Hippocampal formation (tissue), 2 donors: ENCODE measurements at regions not wholly inside any gene's neighbourhood (a gene's known extent, or its start where the extent isn't known, plus 50 kb on each side); places are given as distances from the start of the nearest gene placed in this dataset.

Source experiments
- DNase-seq, 2 donors: peaks; one replicate each; lab custom pipeline; 2025; lab: John Stamatoyannopoulos, UW

- no peak for DNase-seq
Observed at GRCh38 chr15:79230766-79231165, 51.8 kb upstream of the ANKRD34C start.

- DNase-seq: no peak
Observed at GRCh38 chr15:79222808-79223207, 59.7 kb upstream of the ANKRD34C start.

DNA sequence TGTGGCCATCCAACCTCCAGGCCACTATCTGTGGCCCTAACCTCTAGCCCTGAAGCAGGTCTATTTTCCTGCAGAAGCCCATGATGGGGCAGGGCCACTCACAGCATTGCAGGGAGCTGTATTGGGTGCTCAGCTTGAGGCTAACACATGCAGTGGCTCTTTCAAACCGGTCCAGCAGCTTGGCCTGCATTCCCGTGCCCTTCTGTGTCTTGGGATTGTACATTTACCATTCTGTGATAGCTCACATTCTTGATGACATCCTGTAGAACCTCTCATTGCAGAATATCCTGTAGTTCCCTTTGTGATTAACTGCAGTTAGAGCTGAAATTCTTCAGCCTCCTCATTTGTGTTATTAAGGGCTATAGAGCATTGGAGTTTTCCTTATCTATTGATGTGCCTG, 60.8 kb upstream of the ANKRD34C start:
- DNase-seq: no peak

DNA sequence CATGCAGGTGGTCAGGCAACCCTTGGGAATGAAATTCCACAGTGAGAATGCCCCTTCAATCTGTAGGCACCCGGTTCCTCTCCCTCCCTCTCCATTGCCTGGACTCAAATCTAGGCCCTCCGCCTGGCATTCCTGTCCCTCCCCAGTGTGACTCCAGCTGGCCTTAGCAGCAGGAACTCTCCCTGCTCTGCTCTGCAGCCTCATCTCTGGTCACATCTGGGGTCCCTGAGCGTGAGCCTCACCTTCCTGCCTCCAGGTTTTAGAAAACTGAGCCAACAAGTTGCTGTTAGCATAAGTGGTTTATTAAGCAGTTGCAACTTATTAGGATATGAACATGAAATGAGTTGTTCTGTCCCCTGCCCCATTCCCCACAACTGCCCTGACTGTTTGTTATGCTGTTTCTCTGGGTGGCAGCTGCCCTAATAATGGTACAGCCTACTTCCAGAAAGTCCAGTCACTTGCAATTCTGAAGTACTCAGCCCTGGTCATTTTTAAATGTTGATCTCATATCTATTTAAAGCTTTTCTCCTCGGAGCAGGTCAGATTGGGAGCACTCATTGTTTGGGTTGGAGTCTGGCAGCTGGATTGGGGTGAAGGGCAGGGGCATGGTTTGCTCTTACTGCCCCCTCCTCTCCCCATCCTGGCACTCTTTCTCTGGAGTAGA, 63.0 kb upstream of the ANKRD34C start:
- DNase-seq: no peak

- no peak for DNase-seq
Observed at GRCh38 chr15:79218588-79219200, 63.8 kb upstream of the ANKRD34C start.

DNA sequence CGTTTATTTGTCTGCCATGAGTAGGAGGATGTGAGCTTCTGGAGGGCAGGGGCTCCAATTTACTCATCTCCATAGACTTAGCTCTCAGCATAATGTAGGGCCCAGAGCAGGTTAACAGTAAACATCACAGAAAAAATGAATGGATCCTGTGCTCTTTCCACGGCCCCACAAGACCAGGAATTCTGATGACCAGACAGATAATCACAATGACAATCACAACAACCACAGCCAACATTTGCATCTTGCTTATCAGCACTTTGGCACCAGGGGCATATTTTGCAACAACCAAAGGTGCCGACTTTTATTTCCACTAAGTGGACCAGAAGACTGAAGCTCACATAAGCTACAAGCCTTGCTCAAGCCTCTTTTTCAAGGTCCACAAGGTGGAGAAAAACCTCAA, 68.9 kb upstream of the ANKRD34C start:
- no peak for DNase-seq

- DNase-seq: no peak
Observed at GRCh38 chr15:79212589-79213157, 69.8 kb upstream of the ANKRD34C start.

GRCh38 chr15:79211481-79211880, 71.0 kb upstream of the ANKRD34C start:
- DNase-seq: no peak

DNA sequence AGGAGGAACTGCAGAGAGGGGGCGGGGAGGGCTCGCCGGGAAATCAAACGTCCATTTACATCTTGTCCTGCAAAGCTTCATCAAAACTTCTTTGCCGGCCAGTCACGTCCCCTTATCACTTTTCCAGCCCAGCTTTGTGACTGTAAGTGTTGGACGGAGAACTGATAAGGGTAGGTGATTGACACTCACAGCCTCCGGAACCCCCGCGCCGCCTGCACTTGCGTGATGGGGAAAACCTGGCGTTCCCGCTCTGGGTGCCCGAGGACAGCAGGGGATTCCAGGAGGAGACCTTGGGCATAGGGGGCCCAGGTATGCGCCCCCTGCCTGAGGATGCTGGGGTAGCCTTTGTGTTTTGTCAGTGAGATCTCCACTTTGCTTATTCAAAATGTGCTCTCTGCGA, 72.8 kb upstream of the ANKRD34C start:
- no peak for DNase-seq

GRCh38 chr15:79209116-79209515, 73.4 kb upstream of the ANKRD34C start:
- no peak for DNase-seq

DNA sequence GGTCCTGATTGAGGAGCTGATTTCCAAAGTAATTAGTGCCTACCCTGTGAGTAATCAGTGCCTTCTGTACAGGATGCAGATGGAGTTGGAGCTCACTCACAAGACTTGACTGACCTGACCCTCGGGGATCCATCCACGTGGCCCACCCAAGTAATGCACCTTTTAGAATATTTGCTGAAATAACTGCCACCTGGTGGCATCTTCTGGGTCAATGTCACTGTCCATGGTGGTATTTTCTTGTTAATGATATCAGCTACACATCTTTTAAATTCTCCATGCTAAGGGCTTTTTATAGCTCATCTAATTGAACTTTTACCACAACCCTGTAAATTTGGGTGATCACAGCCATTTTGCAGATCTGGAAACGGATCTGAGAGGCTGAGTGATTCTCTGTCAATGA, 74.3 kb upstream of the ANKRD34C start:
- no peak for DNase-seq

DNA sequence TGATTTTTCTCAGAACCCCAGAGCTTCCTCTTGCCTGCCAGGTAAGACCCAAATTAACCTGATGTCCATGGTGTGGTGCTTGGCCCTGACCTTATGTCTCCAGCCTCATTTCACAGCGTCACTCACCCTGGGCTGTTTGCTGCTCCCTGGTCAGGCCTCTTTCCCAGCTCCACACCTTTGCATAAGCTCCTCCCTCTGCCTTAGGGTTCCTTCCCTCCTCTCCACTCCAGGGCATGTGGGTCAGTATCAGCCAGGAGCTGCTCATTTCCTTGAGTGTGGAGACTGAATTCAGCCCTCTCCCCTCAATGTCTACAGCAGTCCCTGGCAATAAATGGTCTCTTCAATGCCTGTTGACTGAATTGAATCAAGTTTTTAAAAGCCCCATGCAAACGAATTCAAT, 75.6 kb upstream of the ANKRD34C start:
- DNase-seq: no peak

GRCh38 chr15:79204886-79205675, 77.4 kb upstream of the ANKRD34C start:
- no peak for DNase-seq

GRCh38 chr15:79198461-79198860, 84.1 kb upstream of the ANKRD34C start:
- DNase-seq: no peak

DNA sequence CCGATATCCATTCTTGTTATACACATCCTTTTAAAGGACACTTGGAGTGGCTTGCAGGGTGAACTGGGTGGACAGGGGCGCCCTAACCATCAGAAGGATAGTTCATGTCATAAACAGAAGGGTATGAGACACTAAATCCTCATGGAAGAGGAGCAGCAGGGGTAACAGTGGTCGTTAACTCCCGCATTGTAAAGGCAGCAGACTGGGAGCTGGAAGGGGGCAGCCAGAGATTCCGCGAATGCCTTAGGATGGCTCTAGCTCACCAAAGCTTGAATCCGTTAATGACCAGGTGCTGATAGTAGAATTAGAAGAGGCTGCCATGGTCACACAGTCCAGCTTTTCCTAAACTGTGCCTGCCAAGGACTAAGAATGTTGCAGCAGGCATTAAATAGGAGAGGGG, 85.2 kb upstream of the ANKRD34C start:
- no peak for DNase-seq

DNA sequence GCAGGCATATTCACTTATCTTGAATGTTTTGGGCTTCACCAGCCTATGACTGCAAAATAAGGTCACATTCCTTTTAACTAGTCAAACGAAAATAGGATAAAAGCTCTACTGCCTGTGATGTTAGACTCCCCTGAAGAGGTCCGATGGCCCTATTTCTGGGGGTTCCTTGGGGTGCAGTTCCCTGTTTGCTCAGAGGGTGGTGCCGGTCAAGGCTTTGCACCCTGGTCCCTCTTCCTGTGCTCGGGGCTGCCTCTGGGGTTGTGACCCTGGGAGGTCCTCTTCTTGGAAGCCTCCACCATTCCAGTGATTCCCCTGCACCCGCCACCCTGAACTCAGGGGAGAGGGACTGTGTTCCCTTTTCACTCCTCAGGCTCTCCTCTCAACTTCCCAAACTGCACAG, 86.7 kb upstream of the ANKRD34C start:
- DNase-seq: no peak

GRCh38 chr15:79195239-79195638, 87.3 kb upstream of the ANKRD34C start:
- no peak for DNase-seq

GRCh38 chr15:79194386-79194785, 88.1 kb upstream of the ANKRD34C start:
- DNase-seq: no peak

DNA sequence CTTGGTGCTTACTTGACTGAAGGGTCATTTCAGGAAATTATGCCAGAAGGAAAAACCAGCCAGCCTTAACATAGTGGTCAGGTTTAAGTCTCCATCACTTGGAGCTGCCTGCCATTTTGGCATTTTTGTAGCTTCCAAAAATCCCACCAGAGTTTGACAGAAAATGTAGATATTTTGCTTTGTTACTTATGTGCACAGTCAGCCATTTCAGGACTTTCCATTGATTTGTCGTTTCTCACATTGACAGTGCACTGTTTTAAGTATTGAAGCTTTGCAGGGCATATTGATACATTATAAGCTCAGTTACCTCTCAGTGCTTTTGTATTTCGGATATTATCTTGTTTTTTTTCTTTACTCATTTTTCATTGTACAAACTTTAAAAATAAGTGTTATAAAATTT, 89.0 kb upstream of the ANKRD34C start:
- no peak for DNase-seq

DNA sequence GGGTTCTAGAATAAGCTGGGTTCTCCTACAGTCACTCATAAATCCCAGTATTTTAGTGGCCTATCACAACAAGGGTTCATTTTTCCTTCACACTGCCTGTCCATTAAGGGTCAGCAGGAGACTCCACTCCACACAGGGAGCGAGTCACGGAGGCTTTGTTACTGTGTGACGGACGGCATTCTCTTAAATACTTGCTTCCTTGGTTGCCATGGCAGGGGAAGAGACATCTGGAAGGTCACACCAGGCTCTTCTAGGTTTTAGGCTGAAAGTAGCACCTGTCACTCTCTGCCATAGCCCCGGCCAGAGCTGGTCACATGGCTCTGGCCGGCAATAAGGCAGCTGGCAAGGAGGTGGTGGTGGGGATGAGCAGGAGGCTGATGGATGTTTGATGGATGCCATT, 89.4 kb upstream of the ANKRD34C start:
- no peak for DNase-seq

DNA sequence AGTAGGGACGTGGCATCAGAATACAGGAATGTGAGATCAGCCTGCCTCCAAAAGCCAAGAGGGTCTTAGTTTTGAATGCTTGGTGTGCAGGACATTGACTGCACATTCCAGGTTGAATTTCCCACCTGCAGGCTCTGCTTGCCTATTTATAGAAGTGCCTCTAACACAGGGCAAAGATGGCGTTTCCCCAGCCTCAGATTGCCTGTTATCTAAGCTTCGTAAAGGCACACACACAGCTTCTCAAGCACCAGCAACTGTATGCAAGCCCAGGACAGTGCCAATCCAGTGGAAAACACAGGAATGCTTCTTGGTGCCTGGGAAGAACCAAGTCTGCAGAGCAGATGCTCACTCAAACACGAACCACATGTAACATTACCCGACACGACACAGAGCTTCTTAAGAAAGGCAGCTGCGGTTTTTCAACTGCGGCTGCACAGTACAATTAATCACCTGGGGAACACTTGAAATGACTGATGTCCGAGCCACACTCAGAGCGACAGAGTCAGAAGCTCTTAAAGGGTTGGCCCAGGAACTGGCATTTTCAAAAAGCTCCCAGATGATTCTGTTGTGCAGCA, 90.0 kb upstream of the ANKRD34C start:
- DNase-seq: no peak

GRCh38 chr15:79190093-79190492, 92.4 kb upstream of the ANKRD34C start:
- no peak for DNase-seq

DNA sequence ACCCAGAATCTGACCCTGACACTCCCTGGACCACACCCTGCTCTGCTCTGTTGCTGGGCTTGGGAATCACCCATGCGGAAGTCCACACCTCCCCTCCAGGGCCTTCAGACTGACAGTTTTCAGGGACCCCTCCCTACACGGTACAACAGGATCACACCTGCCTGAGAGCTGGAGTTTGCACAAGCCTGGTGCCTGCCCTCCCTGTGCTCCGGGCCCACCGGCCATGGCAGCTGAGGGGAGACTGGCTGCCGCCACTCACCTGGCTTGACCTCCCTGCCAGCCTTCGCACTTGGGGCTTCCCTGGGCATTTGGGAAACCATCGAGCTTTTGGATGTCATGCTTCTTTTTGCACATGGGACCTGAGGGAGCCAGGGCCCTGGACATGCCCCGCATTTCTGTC, 95.9 kb upstream of the ANKRD34C start:
- DNase-seq: no peak
